H1 (cell line): ENCODE measurements at regions not wholly inside any gene's neighbourhood (a gene's known extent, or its start where the extent isn't known, plus 50 kb on each side); places are given as distances from the start of the nearest gene placed in this dataset.

Experiments
- BCL11A ChIP-seq, 2 experiments: IDR thresholded peaks; one replicate each; pipeline ENCODE4 v1.6.1; 2011; ENCODE audit warnings: low read depth in 2 of 2, low read length in 2 of 2, mild to moderate bottlenecking in 2 of 2
- CHD1 ChIP-seq: IDR thresholded peaks from 2 replicates; pipeline ENCODE4 v1.6.1; 2012; ENCODE audit warnings: low read depth, low read length, improper control_type of control experiment
- EP300 ChIP-seq, 2 experiments: IDR thresholded peaks; 1 replicate in 1 of 2; 2 replicates in 1 of 2; pipeline ENCODE4 v1.6.1; 2011 to 2012; ENCODE audit warnings: low read depth in 2 of 2, low read length in 2 of 2, mild to moderate bottlenecking in 2 of 2, borderline replicate concordance in 1 of 2, inconsistent platforms in 1 of 2, moderate library complexity in 1 of 2
- HDAC2 ChIP-seq, 2 experiments: fragments of 300-600 bp in 1 of 2; sonication (generic) in 1 of 2; IDR thresholded peaks; 2 replicates each; pipeline ENCODE4 v1.6.1; 2011 to 2012; ENCODE audit warnings: low read depth in 2 of 2, low read length in 2 of 2, mild to moderate bottlenecking in 2 of 2, moderate library complexity in 2 of 2, borderline replicate concordance in 1 of 2, inconsistent platforms in 1 of 2
- RFX5 ChIP-seq: IDR thresholded peaks from 2 replicates; pipeline ENCODE4 v1.6.1; 2011; ENCODE audit warnings: low read depth, low read length, improper control_type of control experiment, borderline replicate concordance
- RNF2 ChIP-seq: fragments of 200-900, 300-1000 bp; sonication (generic); IDR thresholded peaks from 2 replicates; pipeline ENCODE4 v1.7.1; 2016; ENCODE audit warnings: borderline replicate concordance, low read depth, mild to moderate bottlenecking, antibody characterized with exemption, low read length; ENCODE audit not compliant: poor library complexity, severe bottlenecking; ENCODE audit errors: missing control alignments
- SP2 ChIP-seq: IDR thresholded peaks from 2 replicates; pipeline ENCODE4 v1.6.1; 2012; ENCODE audit warnings: mild to moderate bottlenecking, low read length, inconsistent platforms
- TBP ChIP-seq: IDR thresholded peaks from 2 replicates; pipeline ENCODE4 v1.6.1; 2011; ENCODE audit warnings: low read depth, low read length, improper control_type of control experiment
- TEAD4 ChIP-seq: IDR thresholded peaks from 2 replicates; pipeline ENCODE4 v1.6.1; 2012; ENCODE audit warnings: low read depth, low read length, inconsistent platforms, mixed read lengths
- TF ChIP-seq, protein P1 (sequence below): fragments of 300-600 bp; sonication (generic); IDR thresholded peaks from 2 replicates; pipeline ENCODE4 v1.7.1; 2012; ENCODE audit warnings: low read length, moderate library complexity, mild to moderate bottlenecking, inconsistent platforms; ENCODE audit not compliant: insufficient replicate concordance
- TF ChIP-seq, protein P2 (sequence below): IDR thresholded peaks from 2 replicates; pipeline ENCODE4 v1.6.1; 2011; ENCODE audit warnings: low read depth, mild to moderate bottlenecking, low read length; ENCODE audit not compliant: insufficient read depth

- TF ChIP-seq, protein P1, sequence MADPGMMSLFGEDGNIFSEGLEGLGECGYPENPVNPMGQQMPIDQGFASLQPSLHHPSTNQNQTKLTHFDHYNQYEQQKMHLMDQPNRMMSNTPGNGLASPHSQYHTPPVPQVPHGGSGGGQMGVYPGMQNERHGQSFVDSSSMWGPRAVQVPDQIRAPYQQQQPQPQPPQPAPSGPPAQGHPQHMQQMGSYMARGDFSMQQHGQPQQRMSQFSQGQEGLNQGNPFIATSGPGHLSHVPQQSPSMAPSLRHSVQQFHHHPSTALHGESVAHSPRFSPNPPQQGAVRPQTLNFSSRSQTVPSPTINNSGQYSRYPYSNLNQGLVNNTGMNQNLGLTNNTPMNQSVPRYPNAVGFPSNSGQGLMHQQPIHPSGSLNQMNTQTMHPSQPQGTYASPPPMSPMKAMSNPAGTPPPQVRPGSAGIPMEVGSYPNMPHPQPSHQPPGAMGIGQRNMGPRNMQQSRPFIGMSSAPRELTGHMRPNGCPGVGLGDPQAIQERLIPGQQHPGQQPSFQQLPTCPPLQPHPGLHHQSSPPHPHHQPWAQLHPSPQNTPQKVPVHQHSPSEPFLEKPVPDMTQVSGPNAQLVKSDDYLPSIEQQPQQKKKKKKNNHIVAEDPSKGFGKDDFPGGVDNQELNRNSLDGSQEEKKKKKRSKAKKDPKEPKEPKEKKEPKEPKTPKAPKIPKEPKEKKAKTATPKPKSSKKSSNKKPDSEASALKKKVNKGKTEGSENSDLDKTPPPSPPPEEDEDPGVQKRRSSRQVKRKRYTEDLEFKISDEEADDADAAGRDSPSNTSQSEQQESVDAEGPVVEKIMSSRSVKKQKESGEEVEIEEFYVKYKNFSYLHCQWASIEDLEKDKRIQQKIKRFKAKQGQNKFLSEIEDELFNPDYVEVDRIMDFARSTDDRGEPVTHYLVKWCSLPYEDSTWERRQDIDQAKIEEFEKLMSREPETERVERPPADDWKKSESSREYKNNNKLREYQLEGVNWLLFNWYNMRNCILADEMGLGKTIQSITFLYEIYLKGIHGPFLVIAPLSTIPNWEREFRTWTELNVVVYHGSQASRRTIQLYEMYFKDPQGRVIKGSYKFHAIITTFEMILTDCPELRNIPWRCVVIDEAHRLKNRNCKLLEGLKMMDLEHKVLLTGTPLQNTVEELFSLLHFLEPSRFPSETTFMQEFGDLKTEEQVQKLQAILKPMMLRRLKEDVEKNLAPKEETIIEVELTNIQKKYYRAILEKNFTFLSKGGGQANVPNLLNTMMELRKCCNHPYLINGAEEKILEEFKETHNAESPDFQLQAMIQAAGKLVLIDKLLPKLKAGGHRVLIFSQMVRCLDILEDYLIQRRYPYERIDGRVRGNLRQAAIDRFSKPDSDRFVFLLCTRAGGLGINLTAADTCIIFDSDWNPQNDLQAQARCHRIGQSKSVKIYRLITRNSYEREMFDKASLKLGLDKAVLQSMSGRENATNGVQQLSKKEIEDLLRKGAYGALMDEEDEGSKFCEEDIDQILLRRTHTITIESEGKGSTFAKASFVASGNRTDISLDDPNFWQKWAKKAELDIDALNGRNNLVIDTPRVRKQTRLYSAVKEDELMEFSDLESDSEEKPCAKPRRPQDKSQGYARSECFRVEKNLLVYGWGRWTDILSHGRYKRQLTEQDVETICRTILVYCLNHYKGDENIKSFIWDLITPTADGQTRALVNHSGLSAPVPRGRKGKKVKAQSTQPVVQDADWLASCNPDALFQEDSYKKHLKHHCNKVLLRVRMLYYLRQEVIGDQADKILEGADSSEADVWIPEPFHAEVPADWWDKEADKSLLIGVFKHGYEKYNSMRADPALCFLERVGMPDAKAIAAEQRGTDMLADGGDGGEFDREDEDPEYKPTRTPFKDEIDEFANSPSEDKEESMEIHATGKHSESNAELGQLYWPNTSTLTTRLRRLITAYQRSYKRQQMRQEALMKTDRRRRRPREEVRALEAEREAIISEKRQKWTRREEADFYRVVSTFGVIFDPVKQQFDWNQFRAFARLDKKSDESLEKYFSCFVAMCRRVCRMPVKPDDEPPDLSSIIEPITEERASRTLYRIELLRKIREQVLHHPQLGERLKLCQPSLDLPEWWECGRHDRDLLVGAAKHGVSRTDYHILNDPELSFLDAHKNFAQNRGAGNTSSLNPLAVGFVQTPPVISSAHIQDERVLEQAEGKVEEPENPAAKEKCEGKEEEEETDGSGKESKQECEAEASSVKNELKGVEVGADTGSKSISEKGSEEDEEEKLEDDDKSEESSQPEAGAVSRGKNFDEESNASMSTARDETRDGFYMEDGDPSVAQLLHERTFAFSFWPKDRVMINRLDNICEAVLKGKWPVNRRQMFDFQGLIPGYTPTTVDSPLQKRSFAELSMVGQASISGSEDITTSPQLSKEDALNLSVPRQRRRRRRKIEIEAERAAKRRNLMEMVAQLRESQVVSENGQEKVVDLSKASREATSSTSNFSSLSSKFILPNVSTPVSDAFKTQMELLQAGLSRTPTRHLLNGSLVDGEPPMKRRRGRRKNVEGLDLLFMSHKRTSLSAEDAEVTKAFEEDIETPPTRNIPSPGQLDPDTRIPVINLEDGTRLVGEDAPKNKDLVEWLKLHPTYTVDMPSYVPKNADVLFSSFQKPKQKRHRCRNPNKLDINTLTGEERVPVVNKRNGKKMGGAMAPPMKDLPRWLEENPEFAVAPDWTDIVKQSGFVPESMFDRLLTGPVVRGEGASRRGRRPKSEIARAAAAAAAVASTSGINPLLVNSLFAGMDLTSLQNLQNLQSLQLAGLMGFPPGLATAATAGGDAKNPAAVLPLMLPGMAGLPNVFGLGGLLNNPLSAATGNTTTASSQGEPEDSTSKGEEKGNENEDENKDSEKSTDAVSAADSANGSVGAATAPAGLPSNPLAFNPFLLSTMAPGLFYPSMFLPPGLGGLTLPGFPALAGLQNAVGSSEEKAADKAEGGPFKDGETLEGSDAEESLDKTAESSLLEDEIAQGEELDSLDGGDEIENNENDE: no peak
- TF ChIP-seq CHD1 (no peak), HDAC2 (IDR thresholded peaks at IDR 0.05; ENCODE audit: borderline replicate concordance in 1 of 2, low read depth in 2 of 2, low read length in 2 of 2) (no peak), BCL11A (IDR thresholded peaks at IDR 0.05; ENCODE audit: low read depth in 2 of 2, low read length in 2 of 2) (no peak), EP300 (IDR thresholded peaks at IDR 0.05; ENCODE audit: borderline replicate concordance in 1 of 2, low read depth in 2 of 2, low read length in 2 of 2) (no peak), RNF2 (no peak), RFX5 (no peak), TEAD4 (no peak), TBP (no peak), SP2 (no peak)
- TF ChIP-seq, protein P2, sequence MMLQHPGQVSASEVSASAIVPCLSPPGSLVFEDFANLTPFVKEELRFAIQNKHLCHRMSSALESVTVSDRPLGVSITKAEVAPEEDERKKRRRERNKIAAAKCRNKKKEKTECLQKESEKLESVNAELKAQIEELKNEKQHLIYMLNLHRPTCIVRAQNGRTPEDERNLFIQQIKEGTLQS: no peak
Measured at GRCh38 chr21:38683222-38683621, 122.5 kb upstream of the ETS2 start (continued).
